ENCODE measurements at regions not wholly inside any gene's neighbourhood (a gene's known extent, or its start where the extent isn't known, plus 50 kb on each side); places are given as distances from the start of the nearest gene placed in this dataset.
"Not testable (repeated sequence)": the region's sequence is repeated elsewhere in the genome, so short reads cannot be mapped to it uniquely, and the experiment has no call there.

DNA sequence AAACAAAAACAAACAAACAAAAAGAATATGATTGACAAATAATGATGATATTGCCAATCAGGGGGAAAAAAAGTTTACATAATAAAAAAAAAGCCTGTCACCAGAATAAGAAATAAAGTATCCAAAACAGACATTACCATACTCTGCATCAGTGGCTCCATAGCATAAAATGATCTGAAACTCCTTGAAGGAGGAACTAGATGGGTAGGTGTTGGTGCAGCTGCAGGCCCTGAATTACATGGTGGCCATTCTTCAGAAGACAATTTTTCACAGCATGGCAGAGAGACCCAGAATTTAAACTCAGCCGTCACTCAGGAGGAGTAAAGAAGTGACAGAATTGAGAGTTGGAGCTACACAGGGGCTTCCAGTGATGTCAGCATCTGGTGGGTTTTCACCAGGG, 60.2 kb downstream of the GLUL start:
- no peak for ATAC-seq (replicated peaks)
- Mint-ChIP-seq H3K27ac (no peak overlapping the region), H3K27me3 (no peaks in the 10 kb centered on the region), H3K4me3 (no peak overlapping the region), H3K4me1 (no peaks in the 10 kb centered on the region), H3K9me3 (no peaks in the 10 kb centered on the region), H3K36me3 (ENCODE audit: low read depth) (no peaks in the 10 kb centered on the region)

DNA sequence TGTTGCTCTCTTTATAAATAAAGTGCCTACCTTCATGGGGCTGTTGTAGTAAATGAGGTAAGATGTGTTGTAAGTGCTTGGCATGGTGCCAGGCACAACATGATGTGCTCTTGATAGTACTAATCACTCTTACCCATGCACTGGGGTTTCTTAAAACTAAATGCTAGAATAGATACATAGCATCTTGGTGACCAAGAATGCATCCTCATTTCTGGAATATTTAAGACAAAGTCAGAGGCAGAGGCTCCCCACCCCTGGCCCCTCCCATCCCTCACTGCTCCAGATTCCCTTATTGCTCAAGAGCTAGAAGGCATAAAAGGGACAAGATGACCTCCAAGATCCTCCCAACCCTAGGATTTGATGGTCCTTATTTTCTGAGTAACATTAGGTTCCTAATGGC, 61.3 kb downstream of the GLUL start:
- Mint-ChIP-seq H3K27ac (no peak overlapping the region), H3K9me3 (no peaks in the 10 kb centered on the region), H3K36me3 (ENCODE audit: low read depth) (no peaks in the 10 kb centered on the region), H3K27me3 (no peaks in the 10 kb centered on the region), H3K4me3 (no peak overlapping the region), H3K4me1 (no peaks in the 10 kb centered on the region)
- ATAC-seq (replicated peaks), result no peak

DNA sequence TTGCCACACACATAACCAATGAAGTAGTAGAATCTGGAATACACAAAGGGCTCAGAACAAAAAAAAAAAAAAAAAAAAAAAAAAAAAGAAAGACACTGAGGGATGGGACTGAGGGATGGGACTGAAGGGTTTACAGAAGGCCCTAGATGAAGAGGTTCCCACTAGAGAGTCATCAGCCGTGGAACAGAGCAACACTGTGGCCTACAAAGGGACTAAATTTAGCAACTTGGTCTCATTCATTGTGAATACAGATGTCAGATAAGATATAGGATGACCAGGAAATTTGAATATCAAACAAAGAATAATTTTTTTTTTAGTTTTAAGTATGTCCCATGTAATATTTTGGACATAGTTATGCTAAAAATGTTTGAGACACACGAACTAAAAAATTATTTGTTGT, 62.1 kb downstream of the GLUL start:
- no peak overlapping the region for H3K4me3 Mint-ChIP-seq
- no peaks in the 10 kb centered on the region for H3K4me1 Mint-ChIP-seq
- no peaks in the 10 kb centered on the region for H3K27me3 Mint-ChIP-seq
- no peaks in the 10 kb centered on the region for H3K9me3 Mint-ChIP-seq
- no peak for ATAC-seq (replicated peaks)
- H3K36me3 Mint-ChIP-seq (ENCODE audit: low read depth), result no peaks in the 10 kb centered on the region
- no peak overlapping the region for H3K27ac Mint-ChIP-seq

- no peaks in the 10 kb centered on the region for H3K9me3 Mint-ChIP-seq
- H3K27me3 Mint-ChIP-seq, result no peaks in the 10 kb centered on the region
- H3K4me3 Mint-ChIP-seq, result no peak overlapping the region
- no peak overlapping the region for H3K27ac Mint-ChIP-seq
- no peaks in the 10 kb centered on the region for H3K4me1 Mint-ChIP-seq
- no peak for ATAC-seq (replicated peaks)
- H3K36me3 Mint-ChIP-seq (ENCODE audit: low read depth), result no peaks in the 10 kb centered on the region
Observed at GRCh38 chr1:182328591-182328990, 63.0 kb downstream of the GLUL start.

- Mint-ChIP-seq H3K9me3 (no peaks in the 10 kb centered on the region), H3K27ac (no peak overlapping the region)
- no peak for ATAC-seq (replicated peaks)
Observed at GRCh38 chr1:182325339-182325738, 66.3 kb downstream of the GLUL start.

DNA sequence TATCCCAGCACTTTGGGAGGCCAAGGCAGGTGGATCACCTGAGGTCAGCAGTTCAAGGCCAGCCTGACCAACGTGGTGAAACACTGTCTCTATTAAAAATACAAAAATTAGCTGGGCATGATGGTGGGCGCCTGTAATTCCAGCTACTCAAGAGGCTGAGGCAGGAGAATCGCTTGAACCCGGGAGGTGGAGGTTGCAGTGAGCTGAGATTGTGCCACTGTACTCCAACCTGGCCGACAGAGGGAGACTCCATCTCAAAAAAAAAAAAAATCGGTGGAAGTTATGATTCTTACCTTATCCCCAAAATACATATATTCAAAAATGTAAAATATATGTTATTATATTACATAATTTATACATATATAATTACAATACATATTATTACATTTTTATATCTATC, 70.1 kb downstream of the GLUL start:
- H3K9me3 Mint-ChIP-seq; H3K4me3 Mint-ChIP-seq; H3K36me3 Mint-ChIP-seq (ENCODE audit: low read depth); H3K4me1 Mint-ChIP-seq; H3K27me3 Mint-ChIP-seq; H3K27ac Mint-ChIP-seq; ATAC-seq (replicated peaks): not testable (repeated sequence)

More at GRCh38 chr1:182325339-182325738, 66.3 kb downstream of the GLUL start:
- Mint-ChIP-seq H3K4me1 (no peaks in the 10 kb centered on the region), H3K4me3 (no peak overlapping the region), H3K36me3 (ENCODE audit: low read depth) (no peaks in the 10 kb centered on the region), H3K27me3 (no peaks in the 10 kb centered on the region)

DNA sequence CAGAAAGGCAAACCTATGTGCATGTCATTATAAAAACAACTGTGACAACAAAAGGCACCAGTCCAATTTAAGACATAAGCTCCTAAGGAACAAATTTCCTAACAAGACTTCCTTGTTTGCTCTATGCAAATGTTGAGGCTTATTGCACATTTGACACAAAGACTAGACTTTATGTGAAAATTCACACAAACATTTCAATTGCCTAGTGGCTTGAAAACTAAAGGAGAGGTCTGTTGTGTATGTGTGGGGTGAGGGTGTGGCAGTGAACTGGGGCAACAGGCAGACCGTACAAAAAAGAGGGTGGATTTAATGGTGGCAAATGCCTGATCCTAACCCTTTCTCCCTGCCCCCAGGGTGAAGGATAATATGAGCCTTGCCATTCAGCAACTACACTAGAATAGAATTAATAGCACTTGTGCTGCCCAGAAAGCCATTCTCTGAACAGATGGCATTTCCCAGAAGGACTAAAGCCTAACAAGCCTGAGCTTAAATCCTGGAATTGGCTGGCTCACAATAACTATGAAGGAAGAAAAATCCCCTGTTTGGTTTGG, 73.9 kb downstream of the GLUL start:
- Mint-ChIP-seq H3K27ac (no peak overlapping the region), H3K9me3 (no peaks in the 10 kb centered on the region), H3K36me3 (ENCODE audit: low read depth) (no peaks in the 10 kb centered on the region), H3K4me1 (no peaks in the 10 kb centered on the region), H3K4me3 (no peak overlapping the region), H3K27me3 (no peaks in the 10 kb centered on the region)
- no peak for ATAC-seq (replicated peaks)

DNA sequence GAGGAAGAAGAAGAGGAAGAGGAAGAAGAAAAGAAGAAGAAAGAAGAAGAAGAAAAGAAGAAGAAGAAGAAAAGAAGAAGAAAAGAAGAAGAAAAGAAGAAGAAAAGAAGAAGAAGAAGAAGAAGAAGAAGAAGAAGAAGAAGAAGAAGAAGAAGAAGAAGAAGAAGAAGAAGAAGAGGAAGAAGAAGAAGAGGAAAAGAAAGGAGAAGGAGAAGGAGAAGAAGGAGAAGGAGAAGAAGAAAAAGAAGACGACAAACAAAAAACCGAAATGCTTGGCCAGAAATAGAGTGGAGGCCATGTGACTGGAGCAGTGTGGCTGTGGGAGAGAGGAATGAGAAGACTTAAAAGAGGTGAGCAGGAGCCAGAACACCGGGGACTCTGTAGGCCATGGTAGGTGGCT, 75.1 kb downstream of the GLUL start:
- H3K4me3 Mint-ChIP-seq; H3K9me3 Mint-ChIP-seq; H3K36me3 Mint-ChIP-seq (ENCODE audit: low read depth); H3K27ac Mint-ChIP-seq; H3K4me1 Mint-ChIP-seq; H3K27me3 Mint-ChIP-seq; ATAC-seq (replicated peaks): not testable (repeated sequence)

GRCh38 chr1:182315167-182315556, 76.4 kb downstream of the GLUL start:
- H3K36me3 Mint-ChIP-seq (ENCODE audit: low read depth), result no peaks in the 10 kb centered on the region
- no peaks in the 10 kb centered on the region for H3K9me3 Mint-ChIP-seq

GRCh38 chr1:182309631-182310351, 81.8 kb downstream of the GLUL start:
- ATAC-seq (replicated peaks), result no peak
- no peaks in the 10 kb centered on the region for H3K27me3 Mint-ChIP-seq
- no peak overlapping the region for H3K27ac Mint-ChIP-seq
- no peaks in the 10 kb centered on the region for H3K4me1 Mint-ChIP-seq
- no peaks in the 10 kb centered on the region for H3K9me3 Mint-ChIP-seq
- no peak overlapping the region for H3K4me3 Mint-ChIP-seq
- H3K36me3 Mint-ChIP-seq (ENCODE audit: low read depth), result no peaks in the 10 kb centered on the region

More at GRCh38 chr1:182315167-182315556, 76.4 kb downstream of the GLUL start:
- H3K4me1 Mint-ChIP-seq, result no peaks in the 10 kb centered on the region
- no peak for ATAC-seq (replicated peaks)
- H3K27me3 Mint-ChIP-seq, result no peaks in the 10 kb centered on the region
- no peak overlapping the region for H3K27ac Mint-ChIP-seq
- H3K4me3 Mint-ChIP-seq, result no peak overlapping the region

DNA sequence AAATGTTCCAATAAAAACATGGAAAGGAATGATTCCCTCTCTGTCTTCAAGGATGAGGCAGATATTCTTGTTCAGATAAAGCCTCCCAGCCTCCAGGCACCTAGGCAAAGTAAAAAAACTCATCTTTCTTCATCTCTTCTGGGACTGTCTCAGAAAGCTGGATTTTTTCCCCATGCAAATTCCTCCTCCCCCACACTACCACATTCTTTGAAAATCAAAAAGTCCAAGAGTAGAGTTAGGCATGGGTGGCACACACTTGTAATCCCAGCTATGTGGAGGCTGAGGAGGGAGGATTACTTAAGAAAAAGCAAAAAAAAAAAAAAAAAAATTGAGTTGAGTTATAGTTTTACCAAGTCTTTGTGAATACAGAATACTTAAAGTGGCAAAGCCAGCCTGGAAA, 82.8 kb downstream of the GLUL start:
- ATAC-seq (replicated peaks), result no peak
- H3K9me3 Mint-ChIP-seq, result no peaks in the 10 kb centered on the region
- no peaks in the 10 kb centered on the region for H3K27me3 Mint-ChIP-seq
- H3K4me1 Mint-ChIP-seq, result no peaks in the 10 kb centered on the region
- H3K36me3 Mint-ChIP-seq (ENCODE audit: low read depth), result no peaks in the 10 kb centered on the region
- H3K27ac Mint-ChIP-seq, result no peak overlapping the region
- no peak overlapping the region for H3K4me3 Mint-ChIP-seq

DNA sequence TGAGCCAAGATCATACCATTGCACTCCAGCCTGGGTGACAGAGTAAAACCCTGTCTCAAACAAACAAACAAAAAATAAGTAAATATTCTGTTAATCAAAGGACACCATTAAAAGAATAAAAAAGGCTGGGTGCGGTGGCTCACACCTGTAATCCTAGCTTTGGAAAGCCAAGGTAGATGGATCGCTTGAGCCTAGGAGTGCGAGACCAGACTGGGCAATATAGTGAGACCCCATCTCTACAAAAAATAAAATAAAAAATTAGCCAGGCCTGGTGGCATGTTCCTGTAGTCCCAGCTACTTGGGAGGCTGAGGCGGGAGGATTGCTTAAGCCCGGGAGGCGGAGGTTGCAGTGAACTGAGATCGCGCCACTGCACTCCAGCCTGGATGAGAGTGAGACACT, 84.1 kb downstream of the GLUL start:
- not testable (repeated sequence) for ATAC-seq (replicated peaks); H3K4me3 Mint-ChIP-seq; H3K9me3 Mint-ChIP-seq; H3K4me1 Mint-ChIP-seq; H3K27ac Mint-ChIP-seq; H3K27me3 Mint-ChIP-seq; H3K36me3 Mint-ChIP-seq (ENCODE audit: low read depth)

- H3K36me3 Mint-ChIP-seq (ENCODE audit: low read depth), result peaks cover 4% of the 10 kb centered on the region
- peaks cover 16% of the 10 kb centered on the region for H3K4me1 Mint-ChIP-seq
- no peak overlapping the region for H3K27ac Mint-ChIP-seq
- H3K4me3 Mint-ChIP-seq, result no peak overlapping the region
- H3K27me3 Mint-ChIP-seq, result no peaks in the 10 kb centered on the region
- no peak for ATAC-seq (replicated peaks)
- H3K9me3 Mint-ChIP-seq, result no peaks in the 10 kb centered on the region
Observed at GRCh38 chr1:182305861-182306260, 85.7 kb downstream of the GLUL start.

DNA sequence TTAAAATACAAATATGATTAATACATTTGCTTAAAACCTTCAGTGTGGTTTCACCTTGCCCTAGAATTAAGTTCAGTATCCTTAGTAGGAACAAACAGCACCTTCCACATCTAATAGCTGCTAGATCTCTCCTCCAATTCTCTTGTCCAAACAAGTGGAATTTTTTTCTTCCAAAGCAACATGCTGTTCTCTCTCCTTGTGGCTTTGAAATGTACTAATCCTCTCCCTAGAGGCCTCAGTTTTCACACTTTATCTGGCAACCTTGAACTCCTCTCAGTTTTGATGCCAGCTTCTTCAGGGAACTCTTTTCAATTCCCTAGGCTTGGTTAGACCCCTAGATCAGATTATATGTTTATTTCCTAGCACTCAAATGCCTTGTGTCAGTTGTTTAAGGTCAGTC, 87.0 kb downstream of the GLUL start:
- Mint-ChIP-seq H3K4me1 (peaks cover 18% of the 10 kb centered on the region), H3K27me3 (no peaks in the 10 kb centered on the region), H3K36me3 (ENCODE audit: low read depth) (peaks cover 5% of the 10 kb centered on the region), H3K9me3 (no peaks in the 10 kb centered on the region), H3K27ac (peak overlapping the region; percentile 7), H3K4me3 (no peak overlapping the region)
- ATAC-seq (replicated peaks), result no peak

- H3K4me1 Mint-ChIP-seq, result peaks cover 18% of the 10 kb centered on the region
- H3K27ac Mint-ChIP-seq, result peak overlapping the region; percentile 7
- H3K4me3 Mint-ChIP-seq, result no peak overlapping the region
- H3K27me3 Mint-ChIP-seq, result no peaks in the 10 kb centered on the region
- H3K9me3 Mint-ChIP-seq, result no peaks in the 10 kb centered on the region
- H3K36me3 Mint-ChIP-seq (ENCODE audit: low read depth), result peaks cover 5% of the 10 kb centered on the region
- no peak for ATAC-seq (replicated peaks)
Observed at GRCh38 chr1:182304218-182304617, 87.4 kb downstream of the GLUL start.

- peaks cover 18% of the 10 kb centered on the region for H3K4me1 Mint-ChIP-seq
- H3K4me3 Mint-ChIP-seq, result no peak overlapping the region
- no peaks in the 10 kb centered on the region for H3K27me3 Mint-ChIP-seq
- H3K27ac Mint-ChIP-seq, result peak overlapping the region; percentile 5
- no peaks in the 10 kb centered on the region for H3K9me3 Mint-ChIP-seq
- no peak for ATAC-seq (replicated peaks)
- H3K36me3 Mint-ChIP-seq (ENCODE audit: low read depth), result peaks cover 5% of the 10 kb centered on the region
Observed at GRCh38 chr1:182303778-182304177, 87.8 kb downstream of the GLUL start.
